8988T (cell line): ENCODE measurements at regions not wholly inside any gene's neighbourhood (a gene's known extent, or its start where the extent isn't known, plus 50 kb on each side); places are given as distances from the start of the nearest gene placed in this dataset.

Experiments used
- DNase-seq: peaks from one replicate; pipeline ENCODE4 v3.0.0; 2011

GRCh38 chr1:106956721-106957120 lies 99.8 kb upstream of the PRMT6 start:
- no peak for DNase-seq

- DNase-seq, result no peak
These were observed 98.7 kb upstream of the PRMT6 start for GRCh38 chr1:106957795-106958194.

- no peak for DNase-seq
These were observed 96.1 kb upstream of the PRMT6 start for GRCh38 chr1:106960412-106960811.

- no peak for DNase-seq
These were observed 94.8 kb upstream of the PRMT6 start for GRCh38 chr1:106961646-106962045.

GRCh38 chr1:106962591-106962990 lies 93.9 kb upstream of the PRMT6 start:
- DNase-seq, result no peak

- DNase-seq, result no peak
These were observed 92.0 kb upstream of the PRMT6 start for GRCh38 chr1:106964495-106964894.

- no peak for DNase-seq
These were observed 87.8 kb upstream of the PRMT6 start for GRCh38 chr1:106968644-106969043.

GRCh38 chr1:106969731-106970130 lies 86.7 kb upstream of the PRMT6 start:
- DNase-seq, result no peak

- no peak for DNase-seq
These were observed 84.4 kb upstream of the PRMT6 start for GRCh38 chr1:106972074-106972473.

GRCh38 chr1:106975944-106976343 lies 80.5 kb upstream of the PRMT6 start:
- DNase-seq, result no peak

GRCh38 chr1:106978477-106979322 lies 77.8 kb upstream of the PRMT6 start:
- DNase-seq, result no peak

- DNase-seq, result no peak
These were observed 77.1 kb upstream of the PRMT6 start for GRCh38 chr1:106979371-106979770.

GRCh38 chr1:106980121-106980520 lies 76.4 kb upstream of the PRMT6 start:
- no peak for DNase-seq

GRCh38 chr1:106984801-106985200 lies 71.7 kb upstream of the PRMT6 start:
- no peak for DNase-seq

- DNase-seq, result no peak
These were observed 69.9 kb upstream of the PRMT6 start for GRCh38 chr1:106986603-106987002.

- DNase-seq, result no peak
These were observed 60.5 kb upstream of the PRMT6 start for GRCh38 chr1:106995970-106996369.

GRCh38 chr1:106998431-106999002 lies 58.0 kb upstream of the PRMT6 start:
- no peak for DNase-seq

GRCh38 chr1:107000902-107001301 lies 55.6 kb upstream of the PRMT6 start:
- DNase-seq, result no peak

- DNase-seq, result no peak
These were observed 52.5 kb upstream of the PRMT6 start for GRCh38 chr1:107003972-107004371.

- DNase-seq, result no peak
These were observed 52.1 kb upstream of the PRMT6 start for GRCh38 chr1:107004421-107004820.
